Retina (tissue), 1 donor: ENCODE measurements at regions not wholly inside any gene's neighbourhood (a gene's known extent, or its start where the extent isn't known, plus 50 kb on each side); places are given as distances from the start of the nearest gene placed in this dataset.
"Not testable (repeated sequence)": the region's sequence is repeated elsewhere in the genome, so short reads cannot be mapped to it uniquely, and the experiment has no call there.

Experiments used
- DNase-seq: peaks from one replicate; pipeline ENCODE4 v3.0.0-alpha.2; 2016

GRCh38 chr1:102821707-102822106, 286.6 kb downstream of the COL11A1 start:
- DNase-seq = no peak

- DNase-seq = peak; percentile 4
Observed at GRCh38 chr1:102800406-102800805, 307.9 kb downstream of the COL11A1 start.

GRCh38 chr1:102799496-102799895, 308.8 kb downstream of the COL11A1 start:
- DNase-seq = no peak

GRCh38 chr1:102798718-102799117, 309.6 kb downstream of the COL11A1 start:
- no peak for DNase-seq

GRCh38 chr1:102796429-102796828, 311.9 kb downstream of the COL11A1 start:
- DNase-seq = no peak

GRCh38 chr1:102790997-102791396, 317.3 kb downstream of the COL11A1 start:
- DNase-seq = no peak

GRCh38 chr1:102789951-102790350, 318.4 kb downstream of the COL11A1 start:
- DNase-seq = not testable (repeated sequence)

- no peak for DNase-seq
Observed at GRCh38 chr1:102783487-102783886, 324.8 kb downstream of the COL11A1 start.

GRCh38 chr1:102782144-102782543, 326.2 kb downstream of the COL11A1 start:
- no peak for DNase-seq

- no peak for DNase-seq
Observed at GRCh38 chr1:102776071-102776470, 332.3 kb downstream of the COL11A1 start.

GRCh38 chr1:102772831-102773230, 335.5 kb downstream of the COL11A1 start:
- DNase-seq = no peak

- DNase-seq = peak; percentile 38
Observed at GRCh38 chr1:102758418-102758817, 349.9 kb downstream of the COL11A1 start.

- no peak for DNase-seq
Observed at GRCh38 chr1:102757363-102757762, 351.0 kb downstream of the COL11A1 start.

- DNase-seq = no peak
Observed at GRCh38 chr1:102751111-102751510, 357.2 kb downstream of the COL11A1 start.

GRCh38 chr1:102742426-102742825, 365.9 kb downstream of the COL11A1 start:
- no peak for DNase-seq

GRCh38 chr1:102733491-102734236, 374.7 kb downstream of the COL11A1 start:
- no peak for DNase-seq

- DNase-seq = no peak
Observed at GRCh38 chr1:102732927-102733326, 375.4 kb downstream of the COL11A1 start.

GRCh38 chr1:102726417-102726816, 381.9 kb downstream of the COL11A1 start:
- no peak for DNase-seq

- no peak for DNase-seq
Observed at GRCh38 chr1:102724741-102725140, 383.6 kb downstream of the COL11A1 start.

GRCh38 chr1:102715150-102715549, 393.2 kb downstream of the COL11A1 start:
- no peak for DNase-seq

- DNase-seq = no peak
Observed at GRCh38 chr1:102699524-102699923, 408.8 kb downstream of the COL11A1 start.

- DNase-seq = no peak
Observed at GRCh38 chr1:102693345-102693744, 415.0 kb downstream of the COL11A1 start.

GRCh38 chr1:102691592-102692090, 416.7 kb downstream of the COL11A1 start:
- no peak for DNase-seq

- no peak for DNase-seq
Observed at GRCh38 chr1:102687383-102687782, 420.9 kb downstream of the COL11A1 start.

GRCh38 chr1:102661481-102661880, 446.8 kb downstream of the COL11A1 start:
- no peak for DNase-seq
